H1 (cell line): ENCODE measurements at regions not wholly inside any gene's neighbourhood (a gene's known extent, or its start where the extent isn't known, plus 50 kb on each side); places are given as distances from the start of the nearest gene placed in this dataset.

Source experiments
- CBX5 ChIP-seq: fragments of 300-800, 300-1000 bp; sonication (generic); IDR thresholded peaks from 2 replicates; pipeline ENCODE4 v1.7.1; 2016; ENCODE audit warnings: antibody characterized with exemption, low read length, low read depth
- SUZ12 ChIP-seq: fragments of 200-600 bp; sonication (generic); IDR thresholded peaks from 2 replicates; pipeline ENCODE4 v1.6.1; 2012; ENCODE audit warnings: mild to moderate bottlenecking, inconsistent platforms, low read length, moderate library complexity, mixed read lengths
- TAF1 ChIP-seq: IDR thresholded peaks from 2 replicates; pipeline ENCODE4 v1.6.1; 2011; ENCODE audit warnings: mild to moderate bottlenecking, low read depth, low read length
- ZNF274 ChIP-seq: IDR thresholded peaks from 2 replicates; pipeline ENCODE4 v1.7.0; 2012; ENCODE audit warnings: low read length, borderline replicate concordance; ENCODE audit errors: extremely low read depth

DNA sequence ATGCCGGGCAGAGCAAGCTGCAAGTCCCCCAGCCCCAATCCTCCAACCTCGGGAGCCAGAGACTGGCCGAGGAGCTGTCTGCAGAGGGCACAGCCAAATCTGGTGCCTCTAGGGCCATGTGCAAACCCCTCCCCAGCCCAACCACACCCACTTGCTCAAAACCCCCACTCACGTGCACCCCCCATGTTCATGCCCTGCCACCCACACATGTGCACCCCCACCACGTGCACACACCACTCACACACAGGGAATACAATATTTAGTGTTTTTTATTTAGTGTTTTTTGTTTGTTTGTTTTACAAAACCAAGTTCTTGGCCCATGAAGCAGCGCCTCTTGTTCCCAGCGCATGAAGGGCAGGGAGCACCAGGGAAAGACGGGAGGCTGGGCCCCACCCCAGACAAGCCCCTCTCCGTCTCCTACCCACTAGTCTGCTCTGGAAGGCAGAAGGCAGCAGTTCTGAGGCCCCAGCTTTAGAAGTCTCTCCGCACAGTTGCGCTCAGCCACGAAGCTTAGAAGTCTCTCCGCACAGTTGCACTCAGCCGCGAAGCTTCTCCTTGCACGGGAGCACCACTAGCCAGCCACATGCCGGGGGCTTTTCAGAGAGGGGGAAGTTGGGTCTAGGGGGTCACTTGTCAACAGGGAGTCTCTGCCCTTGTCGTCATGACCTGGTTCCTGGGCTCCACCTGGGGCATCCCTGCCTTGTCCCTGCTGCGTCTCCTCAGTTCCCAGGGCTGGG is 276.1 kb upstream of the HDAC4 start (continued):
- TF ChIP-seq TAF1 (no peak), SUZ12 (no peak), ZNF274 (no peak), CBX5 (no peak)
